ENCODE measurements at regions not wholly inside any gene's neighbourhood (a gene's known extent, or its start where the extent isn't known, plus 50 kb on each side); places are given as distances from the start of the nearest gene placed in this dataset.

DNA sequence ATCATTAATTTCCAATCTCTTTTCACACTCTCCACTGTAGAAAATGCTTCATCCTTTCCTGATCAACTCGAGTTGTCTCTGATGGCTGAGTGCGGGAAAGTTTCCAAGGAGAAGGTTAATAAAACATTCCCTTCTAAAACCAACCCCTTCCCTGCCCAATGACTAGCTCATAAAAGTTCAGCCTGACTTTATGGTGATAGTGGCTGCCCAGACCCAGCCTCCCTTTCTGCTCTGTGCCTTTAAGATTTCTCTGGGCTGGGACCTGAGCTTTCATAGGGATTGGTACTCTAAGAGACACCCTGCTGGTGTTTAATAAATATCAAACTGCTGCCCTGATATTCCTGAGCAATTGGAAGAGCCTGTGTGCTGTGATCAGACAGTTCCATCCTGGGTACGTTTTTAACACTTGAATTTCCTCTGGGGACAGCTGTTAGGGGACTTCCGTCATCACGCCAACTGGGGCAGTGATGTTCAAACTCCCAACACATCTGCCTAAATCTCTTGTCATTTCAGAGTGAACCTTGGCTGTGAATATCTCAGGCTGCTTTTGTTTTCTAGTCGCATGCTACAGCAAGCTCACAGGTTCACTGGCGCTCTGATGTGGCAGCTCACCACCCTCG is 195.0 kb upstream of the KIRREL3 start:
- Mint-ChIP-seq H3K27me3 (ENCODE audit: unreplicated experiment) (peaks cover 4% of the 10 kb centered on the region), H3K4me3 (ENCODE audit: unreplicated experiment) (no peak overlapping the region), H3K4me1 (ENCODE audit: unreplicated experiment) (no peaks in the 10 kb centered on the region), H3K27ac (ENCODE audit: unreplicated experiment) (no peak overlapping the region), H3K36me3 (ENCODE audit: unreplicated experiment) (no peaks in the 10 kb centered on the region), H3K9me3 (ENCODE audit: unreplicated experiment) (no peaks in the 10 kb centered on the region)
- TF ChIP-seq, protein P1, sequence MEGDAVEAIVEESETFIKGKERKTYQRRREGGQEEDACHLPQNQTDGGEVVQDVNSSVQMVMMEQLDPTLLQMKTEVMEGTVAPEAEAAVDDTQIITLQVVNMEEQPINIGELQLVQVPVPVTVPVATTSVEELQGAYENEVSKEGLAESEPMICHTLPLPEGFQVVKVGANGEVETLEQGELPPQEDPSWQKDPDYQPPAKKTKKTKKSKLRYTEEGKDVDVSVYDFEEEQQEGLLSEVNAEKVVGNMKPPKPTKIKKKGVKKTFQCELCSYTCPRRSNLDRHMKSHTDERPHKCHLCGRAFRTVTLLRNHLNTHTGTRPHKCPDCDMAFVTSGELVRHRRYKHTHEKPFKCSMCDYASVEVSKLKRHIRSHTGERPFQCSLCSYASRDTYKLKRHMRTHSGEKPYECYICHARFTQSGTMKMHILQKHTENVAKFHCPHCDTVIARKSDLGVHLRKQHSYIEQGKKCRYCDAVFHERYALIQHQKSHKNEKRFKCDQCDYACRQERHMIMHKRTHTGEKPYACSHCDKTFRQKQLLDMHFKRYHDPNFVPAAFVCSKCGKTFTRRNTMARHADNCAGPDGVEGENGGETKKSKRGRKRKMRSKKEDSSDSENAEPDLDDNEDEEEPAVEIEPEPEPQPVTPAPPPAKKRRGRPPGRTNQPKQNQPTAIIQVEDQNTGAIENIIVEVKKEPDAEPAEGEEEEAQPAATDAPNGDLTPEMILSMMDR (IDR thresholded peaks at IDR 0.05) = no peak
- no peak for DNase-seq (ENCODE audit: extremely low spot score, unreplicated experiment)

DNA sequence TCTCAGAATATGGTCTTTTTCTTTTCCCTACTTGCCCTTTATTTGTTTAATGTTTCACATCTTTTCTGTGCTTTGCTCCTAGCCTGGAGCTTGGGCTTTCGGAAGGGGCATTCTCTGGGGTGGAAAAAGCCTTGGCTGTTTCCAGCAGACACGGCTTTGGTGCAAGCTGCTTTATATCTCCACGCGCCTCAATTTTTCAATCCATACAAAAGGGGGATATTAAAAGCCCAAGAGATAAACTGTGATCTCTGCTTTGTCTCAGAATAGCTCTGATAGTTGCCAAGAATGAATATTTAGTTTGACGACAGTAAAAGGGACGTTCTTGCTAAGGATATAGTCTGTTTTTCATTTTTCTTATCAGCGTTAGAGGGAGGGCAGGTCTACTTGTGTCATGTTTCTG is 194.0 kb upstream of the KIRREL3 start:
- H3K27me3 Mint-ChIP-seq (ENCODE audit: unreplicated experiment) = peaks cover 4% of the 10 kb centered on the region
- no peaks in the 10 kb centered on the region for H3K4me1 Mint-ChIP-seq (ENCODE audit: unreplicated experiment)
- no peak overlapping the region for H3K27ac Mint-ChIP-seq (ENCODE audit: unreplicated experiment)
- DNase-seq (ENCODE audit: extremely low spot score, unreplicated experiment) = no peak
- H3K9me3 Mint-ChIP-seq (ENCODE audit: unreplicated experiment) = no peaks in the 10 kb centered on the region
- no peak overlapping the region for H3K4me3 Mint-ChIP-seq (ENCODE audit: unreplicated experiment)
- H3K36me3 Mint-ChIP-seq (ENCODE audit: unreplicated experiment) = no peaks in the 10 kb centered on the region
- TF ChIP-seq, protein P1 (IDR thresholded peaks at IDR 0.05) = no peak

DNA sequence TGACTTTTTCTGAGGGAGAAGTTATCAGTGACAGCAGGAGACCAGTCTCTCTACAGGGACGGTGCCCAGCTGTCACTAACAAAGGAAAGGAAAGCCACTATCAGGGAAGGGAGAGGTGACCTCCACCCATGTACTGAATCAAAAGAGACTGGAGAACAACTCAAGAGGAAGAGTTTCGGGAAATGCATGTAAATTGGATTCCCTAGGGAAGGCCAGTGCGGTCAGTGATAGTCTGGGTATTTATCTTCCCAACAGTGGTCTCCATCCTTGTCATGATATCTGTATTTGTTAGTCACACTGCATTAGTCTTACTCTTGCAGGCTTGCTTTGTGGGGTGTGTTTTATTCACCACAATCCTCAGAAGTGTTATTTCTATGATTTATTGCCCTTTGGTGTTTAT is 193.4 kb upstream of the KIRREL3 start:
- Mint-ChIP-seq H3K27me3 (ENCODE audit: unreplicated experiment) (peaks cover 4% of the 10 kb centered on the region), H3K9me3 (ENCODE audit: unreplicated experiment) (no peaks in the 10 kb centered on the region), H3K36me3 (ENCODE audit: unreplicated experiment) (no peaks in the 10 kb centered on the region), H3K4me3 (ENCODE audit: unreplicated experiment) (no peak overlapping the region), H3K27ac (ENCODE audit: unreplicated experiment) (no peak overlapping the region), H3K4me1 (ENCODE audit: unreplicated experiment) (no peaks in the 10 kb centered on the region)
- TF ChIP-seq, protein P1 (IDR thresholded peaks at IDR 0.05) = no peak
- DNase-seq (ENCODE audit: extremely low spot score, unreplicated experiment) = no peak

DNA sequence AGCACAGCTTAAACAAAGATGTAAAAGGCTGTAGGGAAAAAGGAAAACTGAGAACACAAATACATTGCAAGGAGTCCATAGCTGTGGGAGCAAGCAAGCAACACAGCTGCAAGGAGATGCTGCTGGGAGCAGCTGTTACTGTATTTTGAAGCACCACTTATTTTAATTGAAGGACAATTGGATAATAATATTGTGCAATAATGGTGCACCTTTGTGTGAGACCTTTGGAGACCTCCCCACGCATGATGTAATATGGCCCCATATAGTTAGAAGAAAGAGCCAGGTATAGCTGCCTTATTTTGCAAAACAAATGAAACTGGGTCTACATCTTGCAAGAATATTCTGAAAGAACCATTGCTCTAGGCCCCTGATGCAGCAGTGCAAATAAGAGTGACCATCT is 191.1 kb upstream of the KIRREL3 start:
- H3K27ac Mint-ChIP-seq (ENCODE audit: unreplicated experiment) = no peak overlapping the region
- DNase-seq (ENCODE audit: extremely low spot score, unreplicated experiment) = no peak
- peaks cover 4% of the 10 kb centered on the region for H3K27me3 Mint-ChIP-seq (ENCODE audit: unreplicated experiment)
- TF ChIP-seq, protein P1 (IDR thresholded peaks at IDR 0.05) = no peak
- H3K36me3 Mint-ChIP-seq (ENCODE audit: unreplicated experiment) = no peaks in the 10 kb centered on the region
- H3K4me1 Mint-ChIP-seq (ENCODE audit: unreplicated experiment) = no peaks in the 10 kb centered on the region
- no peaks in the 10 kb centered on the region for H3K9me3 Mint-ChIP-seq (ENCODE audit: unreplicated experiment)
- H3K4me3 Mint-ChIP-seq (ENCODE audit: unreplicated experiment) = no peak overlapping the region

DNA sequence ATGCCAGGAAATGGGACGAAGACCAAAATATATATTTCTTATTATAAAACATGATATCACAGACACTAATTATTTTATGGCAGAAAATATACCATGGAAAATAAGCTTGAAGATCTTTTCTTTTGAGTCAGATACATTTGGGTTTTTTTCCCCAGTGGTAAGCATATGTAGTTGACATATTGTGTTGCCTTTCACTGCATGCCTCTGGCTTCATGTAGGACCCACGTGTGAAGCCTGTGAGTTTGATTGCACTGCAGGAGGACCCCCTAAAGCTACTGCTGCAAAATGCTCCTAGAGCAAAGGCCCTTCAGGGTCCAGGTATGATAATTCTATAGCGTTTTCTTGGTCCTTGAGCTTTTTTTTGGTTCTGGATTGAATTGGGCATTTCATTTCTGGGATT is 190.7 kb upstream of the KIRREL3 start:
- Mint-ChIP-seq H3K27me3 (ENCODE audit: unreplicated experiment) (peaks cover 4% of the 10 kb centered on the region), H3K27ac (ENCODE audit: unreplicated experiment) (no peak overlapping the region), H3K4me3 (ENCODE audit: unreplicated experiment) (no peak overlapping the region), H3K9me3 (ENCODE audit: unreplicated experiment) (no peaks in the 10 kb centered on the region), H3K4me1 (ENCODE audit: unreplicated experiment) (no peaks in the 10 kb centered on the region), H3K36me3 (ENCODE audit: unreplicated experiment) (no peaks in the 10 kb centered on the region)
- DNase-seq (ENCODE audit: extremely low spot score, unreplicated experiment) = no peak
- TF ChIP-seq, protein P1 (IDR thresholded peaks at IDR 0.05) = no peak

Measured in osteocyte (in vitro differentiated cells).